ENCODE measurements at regions not wholly inside any gene's neighbourhood (a gene's known extent, or its start where the extent isn't known, plus 50 kb on each side); places are given as distances from the start of the nearest gene placed in this dataset.

GRCh38 chr10:54914049-54914448, 113.0 kb upstream of the PCDH15 start:
- no peak for DNase-seq

GRCh38 chr10:54909165-54909564, 108.1 kb upstream of the PCDH15 start:
- no peak for DNase-seq

GRCh38 chr10:54908019-54908418, 107.0 kb upstream of the PCDH15 start:
- DNase-seq, result no peak

GRCh38 chr10:54906940-54907339, 105.9 kb upstream of the PCDH15 start:
- no peak for DNase-seq

GRCh38 chr10:54905578-54906192, 104.7 kb upstream of the PCDH15 start:
- no peak for DNase-seq

GRCh38 chr10:54904833-54905232, 103.8 kb upstream of the PCDH15 start:
- DNase-seq, result no peak

- DNase-seq, result no peak
Measured at GRCh38 chr10:54903745-54904144, 102.7 kb upstream of the PCDH15 start.

- no peak for DNase-seq
Measured at GRCh38 chr10:54900584-54900983, 99.6 kb upstream of the PCDH15 start.

GRCh38 chr10:54880996-54881395, 80.0 kb upstream of the PCDH15 start:
- no peak for DNase-seq

GRCh38 chr10:54869022-54869421, 68.0 kb upstream of the PCDH15 start:
- DNase-seq, result no peak

- DNase-seq, result no peak
Measured at GRCh38 chr10:54866666-54867065, 65.6 kb upstream of the PCDH15 start.

- no peak for DNase-seq
Measured at GRCh38 chr10:54854843-54855242, 53.8 kb upstream of the PCDH15 start.

- DNase-seq, result no peak
Measured at GRCh38 chr10:54854389-54854788, 53.4 kb upstream of the PCDH15 start.

- DNase-seq, result no peak
Measured at GRCh38 chr10:54853883-54854282, 52.9 kb upstream of the PCDH15 start.

Measured in stimulated activated CD4-positive, alpha-beta T cell treated with anti-CD3 and anti-CD28 coated beads, Interleukin-2, amount 100 ng/mL, for 48 hours (primary cell).